Lower lobe of right lung (tissue), 2 donors: ENCODE measurements at regions not wholly inside any gene's neighbourhood (a gene's known extent, or its start where the extent isn't known, plus 50 kb on each side); places are given as distances from the start of the nearest gene placed in this dataset.

Experiments
- ATAC-seq, 2 donors: fragments of 200-7000 bp; cut with Tn5 transposase; one replicate each; pipeline ENCODE4 v1.9.1; 2020 to 2022; ENCODE audit warnings: mild to moderate bottlenecking in 2 of 2, moderate library complexity in 2 of 2
- DNase-seq: peaks from one replicate; pipeline ENCODE4 v3.0.0-alpha.2; 2020
- H3K27ac ChIP-seq: fragments of 200-600 bp; one replicate; pipeline ENCODE4 v1.8.0; 2022
- H3K27me3 ChIP-seq: fragments of 200-600 bp; one replicate; pipeline ENCODE4 v1.8.0; 2022; ENCODE audit warnings: low read depth
- H3K36me3 ChIP-seq: fragments of 200-600 bp; one replicate; pipeline ENCODE4 v1.8.0; 2022; ENCODE audit warnings: mild to moderate bottlenecking
- H3K4me1 ChIP-seq: fragments of 200-600 bp; one replicate; pipeline ENCODE4 v1.8.0; 2022
- H3K4me3 ChIP-seq: fragments of 200-600 bp; one replicate; pipeline ENCODE4 v1.8.0; 2022; ENCODE audit warnings: mild to moderate bottlenecking
- H3K9me3 ChIP-seq: fragments of 200-600 bp; one replicate; pipeline ENCODE4 v1.8.0; 2022
- CTCF ChIP-seq: fragments of 200-600 bp; IDR thresholded peaks from one replicate; pipeline ENCODE4 v1.8.0; 2022; ENCODE audit warnings: antibody characterized with exemption, mild to moderate bottlenecking
- intact Hi-C: fragments of 100-400 bp; cut with DNase I; formaldehyde crosslinking; loops from one replicate; pipeline ENCODE4 v1.11.0; 2022
- donor health status: DM: no; HTN: yes; CAD: no; lungs with severe emphysema.

GRCh38 chr2:183998797-183999190 is 599.5 kb upstream of the ZNF804A start:
- no peak for DNase-seq
- H3K9me3 ChIP-seq, result no peaks in the 10 kb centered on the region
- H3K4me3 ChIP-seq, result no peak overlapping the region
- TF ChIP-seq CTCF, result no peak
- intact Hi-C loops, result no loop called here
- no peak overlapping the region for H3K27ac ChIP-seq
- no peaks in the 10 kb centered on the region for H3K36me3 ChIP-seq
- H3K27me3 ChIP-seq, result no peaks in the 10 kb centered on the region
- H3K4me1 ChIP-seq, result no peaks in the 10 kb centered on the region
- ATAC-seq, result no peak

GRCh38 chr2:184004289-184004947 is 593.9 kb upstream of the ZNF804A start:
- no peaks in the 10 kb centered on the region for H3K9me3 ChIP-seq
- TF ChIP-seq CTCF, result no peak
- no peak overlapping the region for H3K4me3 ChIP-seq
- H3K27me3 ChIP-seq, result no peaks in the 10 kb centered on the region
- no peaks in the 10 kb centered on the region for H3K4me1 ChIP-seq
- H3K27ac ChIP-seq, result no peak overlapping the region
- no peaks in the 10 kb centered on the region for H3K36me3 ChIP-seq
- no peak for DNase-seq
- intact Hi-C loops, result no loop called here
- no peak for ATAC-seq

GRCh38 chr2:184004948-184005672 is 593.2 kb upstream of the ZNF804A start:
- H3K36me3 ChIP-seq, result no peaks in the 10 kb centered on the region
- no peak for TF ChIP-seq CTCF
- intact Hi-C loops, result no loop called here
- ATAC-seq, result no peak
- no peaks in the 10 kb centered on the region for H3K4me1 ChIP-seq
- no peaks in the 10 kb centered on the region for H3K9me3 ChIP-seq
- DNase-seq, result no peak
- no peak overlapping the region for H3K27ac ChIP-seq
- H3K4me3 ChIP-seq, result no peak overlapping the region
- no peaks in the 10 kb centered on the region for H3K27me3 ChIP-seq

- intact Hi-C loops, result no loop called here
- no peaks in the 10 kb centered on the region for H3K27me3 ChIP-seq
- no peak overlapping the region for H3K27ac ChIP-seq
- H3K36me3 ChIP-seq, result no peaks in the 10 kb centered on the region
- DNase-seq (no peak), ATAC-seq (peak in 1 of 2 donors; percentile 21)
- no peak overlapping the region for H3K4me3 ChIP-seq
- TF ChIP-seq CTCF, result no peak
- no peaks in the 10 kb centered on the region for H3K4me1 ChIP-seq
- H3K9me3 ChIP-seq, result no peaks in the 10 kb centered on the region
These were observed 591.3 kb upstream of the ZNF804A start for GRCh38 chr2:184006998-184007397.

GRCh38 chr2:184026961-184027360 is 571.4 kb upstream of the ZNF804A start:
- ATAC-seq, result no peak
- DNase-seq, result no peak
- Histone ChIP-seq H3K4me3 (no peak overlapping the region), H3K9me3 (no peaks in the 10 kb centered on the region), H3K27me3 (no peaks in the 10 kb centered on the region), H3K36me3 (no peaks in the 10 kb centered on the region), H3K27ac (no peak overlapping the region), H3K4me1 (no peaks in the 10 kb centered on the region)
- intact Hi-C loops, result no loop called here
- TF ChIP-seq CTCF, result no peak
